ENCODE measurements at regions not wholly inside any gene's neighbourhood (a gene's known extent, or its start where the extent isn't known, plus 50 kb on each side); places are given as distances from the start of the nearest gene placed in this dataset.

GRCh38 chr17:33904476-33904875 lies 350.6 kb upstream of the CCL2 start:
- intact Hi-C loops (cut with micrococcal nuclease) (no loop called here), dilution Hi-C loops (cut with MboI; ENCODE audit: extremely low pct_ligation_motif_present, low sequenced_read_pairs) (no loop called here)
- TF ChIP-seq FOS (IDR thresholded peaks at IDR 0.05; ENCODE audit: borderline replicate concordance, insufficient read depth, low read length) (no peak), JUN (IDR thresholded peaks at IDR 0.05; ENCODE audit: borderline replicate concordance, insufficient read depth, insufficient read length, low read depth) (no peak), POLR2AphosphoS5 (IDR thresholded peaks at IDR 0.05; ENCODE audit: insufficient read depth, low read depth, low read length) (no peak), EZH2 (IDR thresholded peaks at IDR 0.05; ENCODE audit: borderline replicate concordance, low read depth, low read length, severe bottlenecking) (no peak), MYC (IDR thresholded peaks at IDR 0.05; ENCODE audit: low read depth, low read length) (no peak), POLR2A (IDR thresholded peaks at IDR 0.05; ENCODE audit: low read depth, low read length) (no peak), GATA2 (IDR thresholded peaks at IDR 0.05; ENCODE audit: insufficient read depth, insufficient read length, low read depth, low read length) (no peak)
- TF ChIP-seq, protein P1, sequence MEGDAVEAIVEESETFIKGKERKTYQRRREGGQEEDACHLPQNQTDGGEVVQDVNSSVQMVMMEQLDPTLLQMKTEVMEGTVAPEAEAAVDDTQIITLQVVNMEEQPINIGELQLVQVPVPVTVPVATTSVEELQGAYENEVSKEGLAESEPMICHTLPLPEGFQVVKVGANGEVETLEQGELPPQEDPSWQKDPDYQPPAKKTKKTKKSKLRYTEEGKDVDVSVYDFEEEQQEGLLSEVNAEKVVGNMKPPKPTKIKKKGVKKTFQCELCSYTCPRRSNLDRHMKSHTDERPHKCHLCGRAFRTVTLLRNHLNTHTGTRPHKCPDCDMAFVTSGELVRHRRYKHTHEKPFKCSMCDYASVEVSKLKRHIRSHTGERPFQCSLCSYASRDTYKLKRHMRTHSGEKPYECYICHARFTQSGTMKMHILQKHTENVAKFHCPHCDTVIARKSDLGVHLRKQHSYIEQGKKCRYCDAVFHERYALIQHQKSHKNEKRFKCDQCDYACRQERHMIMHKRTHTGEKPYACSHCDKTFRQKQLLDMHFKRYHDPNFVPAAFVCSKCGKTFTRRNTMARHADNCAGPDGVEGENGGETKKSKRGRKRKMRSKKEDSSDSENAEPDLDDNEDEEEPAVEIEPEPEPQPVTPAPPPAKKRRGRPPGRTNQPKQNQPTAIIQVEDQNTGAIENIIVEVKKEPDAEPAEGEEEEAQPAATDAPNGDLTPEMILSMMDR (IDR thresholded peaks at IDR 0.05; ENCODE audit: extremely low read depth in 1 of 2, insufficient read depth in 1 of 2, low read depth in 1 of 2, low read length in 2 of 2): no peak
- TF ChIP-seq, protein P2, sequence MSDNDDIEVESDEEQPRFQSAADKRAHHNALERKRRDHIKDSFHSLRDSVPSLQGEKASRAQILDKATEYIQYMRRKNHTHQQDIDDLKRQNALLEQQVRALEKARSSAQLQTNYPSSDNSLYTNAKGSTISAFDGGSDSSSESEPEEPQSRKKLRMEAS (IDR thresholded peaks at IDR 0.05; ENCODE audit: insufficient read depth, insufficient read length): no peak
- Histone ChIP-seq H3K27me3 (ENCODE audit: control insufficient read depth in 2 of 2, insufficient read depth in 2 of 2, low read length in 2 of 2) (no peaks in the 10 kb centered on the region), H3K9ac (replicated peaks; ENCODE audit: extremely low read depth, insufficient read depth, low read length) (no peak overlapping the region), H3K36me3 (ENCODE audit: control insufficient read depth in 2 of 2, extremely low read depth in 1 of 2, insufficient read depth in 2 of 2, low read length in 2 of 2) (no peaks in the 10 kb centered on the region), H4K20me1 (replicated peaks; ENCODE audit: control insufficient read depth, extremely low read depth, insufficient read depth, low read length) (no peaks in the 10 kb centered on the region), H3K4me2 (ENCODE audit: insufficient read depth, low read length) (no peak overlapping the region), H3K4me3 (replicated peaks in 1 of 3; ENCODE audit: insufficient read depth in 1 of 3, low read depth in 1 of 3, low read length in 3 of 3) (no peak overlapping the region), H3K27ac (ENCODE audit: insufficient read depth, low read depth, low read length) (no peak overlapping the region), H3K9me3 (replicated peaks; ENCODE audit: control insufficient read depth, insufficient read depth, low read length) (no peaks in the 10 kb centered on the region), H3K9me1 (replicated peaks; ENCODE audit: control insufficient read depth, extremely low read depth, insufficient read depth, low read length) (no peaks in the 10 kb centered on the region), H3K79me2 (ENCODE audit: control insufficient read depth, insufficient read depth, low read length) (no peaks in the 10 kb centered on the region), H2AFZ (ENCODE audit: low read depth, low read length) (no peak overlapping the region), H3K4me1 (ENCODE audit: control insufficient read depth, extremely low read depth, insufficient read depth, low read length) (no peaks in the 10 kb centered on the region)
- DNase-seq (ENCODE audit: low read depth, low spot score) (no peak), FAIRE-seq (no peak)
- POLR2A ChIA-PET: no interaction called here
- no TSS peak for BruUV-seq (replicated peaks)
- CTCF ChIA-PET: no interaction called here

Data from endothelial cell of umbilical vein (primary cell).